Amniotic stem cell (primary cell): ENCODE measurements at regions not wholly inside any gene's neighbourhood (a gene's known extent, or its start where the extent isn't known, plus 50 kb on each side); places are given as distances from the start of the nearest gene placed in this dataset.
A peak's percentile ranks its signal among the peaks of the same experiment; 100 is the strongest.
"Not testable (repeated sequence)": the region's sequence is repeated elsewhere in the genome, so short reads cannot be mapped to it uniquely, and the experiment has no call there.

ENCODE experiments used
- DNase-seq: peaks from one replicate; lab custom pipeline; 2025; lab: John Stamatoyannopoulos, UW

- DNase-seq, result no peak
Measured at GRCh38 chr15:70602834-70603560, 160.4 kb downstream of the UACA start.

GRCh38 chr15:70602281-70602680 is 161.1 kb downstream of the UACA start:
- DNase-seq, result no peak

- no peak for DNase-seq
Measured at GRCh38 chr15:70597945-70598344, 165.4 kb downstream of the UACA start.

GRCh38 chr15:70597056-70597603 is 166.2 kb downstream of the UACA start:
- no peak for DNase-seq

- DNase-seq, result peak; percentile 58
Measured at GRCh38 chr15:70596354-70597055, 166.9 kb downstream of the UACA start.

GRCh38 chr15:70593795-70594194 is 169.6 kb downstream of the UACA start:
- no peak for DNase-seq

GRCh38 chr15:70589728-70590127 is 173.6 kb downstream of the UACA start:
- no peak for DNase-seq

GRCh38 chr15:70589221-70589620 is 174.1 kb downstream of the UACA start:
- DNase-seq, result no peak

- no peak for DNase-seq
Measured at GRCh38 chr15:70588613-70589012, 174.7 kb downstream of the UACA start.

- no peak for DNase-seq
Measured at GRCh38 chr15:70587896-70588567, 175.3 kb downstream of the UACA start.

- DNase-seq, result not testable (repeated sequence)
Measured at GRCh38 chr15:70587012-70587634, 176.2 kb downstream of the UACA start.

- DNase-seq, result no peak
Measured at GRCh38 chr15:70586241-70586640, 177.1 kb downstream of the UACA start.

- DNase-seq, result no peak
Measured at GRCh38 chr15:70585707-70586034, 177.7 kb downstream of the UACA start.

GRCh38 chr15:70584838-70585706 is 178.3 kb downstream of the UACA start:
- DNase-seq, result no peak

- DNase-seq, result no peak
Measured at GRCh38 chr15:70584441-70584837, 178.9 kb downstream of the UACA start.

GRCh38 chr15:70583006-70583405 is 180.4 kb downstream of the UACA start:
- DNase-seq, result no peak

GRCh38 chr15:70582143-70582945 is 181.0 kb downstream of the UACA start:
- no peak for DNase-seq

- DNase-seq, result no peak
Measured at GRCh38 chr15:70580958-70581357, 182.4 kb downstream of the UACA start.

GRCh38 chr15:70580286-70580685 is 183.1 kb downstream of the UACA start:
- DNase-seq, result no peak

GRCh38 chr15:70579766-70580165 is 183.6 kb downstream of the UACA start:
- no peak for DNase-seq

- no peak for DNase-seq
Measured at GRCh38 chr15:70578196-70578595, 185.2 kb downstream of the UACA start.
